Panc1 (cell line): ENCODE measurements at regions not wholly inside any gene's neighbourhood (a gene's known extent, or its start where the extent isn't known, plus 50 kb on each side); places are given as distances from the start of the nearest gene placed in this dataset.

Experiments
- ATAC-seq: fragments of 200-7000 bp; cut with Tn5 transposase; 2 replicates; pipeline ENCODE4 v1.9.1; 2020; ENCODE audit warnings: mild to moderate bottlenecking, moderate library complexity
- BruUV-seq: library from RNA; stranded (reverse); fragments of 400-500 nt; replicated peaks from 2 replicates; lab custom pipeline; 2021; lab: Mats Ljungman, UMichigan
- CTCF ChIA-PET: fragments of 300-600 bp; sonication (Branson Sonifier 250); formaldehyde crosslinking; loops from one replicate; lab custom pipeline; 2022; ENCODE audit warnings: antibody characterized with exemption; lab: Charles Lee
- POLR2A ChIA-PET: fragments of 300-600 bp; sonication (Branson Sonifier 250); formaldehyde crosslinking; loops from one replicate; lab custom pipeline; 2022; ENCODE audit warnings: antibody characterized with exemption; lab: Charles Lee
- DNase-seq: peaks from one replicate; pipeline ENCODE4 v3.0.0-alpha.2; 2010; ENCODE audit warnings: low read depth, low spot score
- H3K27ac ChIP-seq: 2 replicates; pipeline ENCODE4 v1.5.1; 2011; ENCODE audit warnings: mild to moderate bottlenecking, low read length, inconsistent platforms
- H3K27me3 ChIP-seq: fragments of 200-500 bp; sonication (Bioruptor generic); 2 replicates; pipeline ENCODE4 v1.6.0; 2014; ENCODE audit warnings: low read length, inconsistent platforms; ENCODE audit not compliant: control insufficient read depth, insufficient read depth
- H3K36me3 ChIP-seq: fragments of 200-500 bp; sonication (Bioruptor generic); 2 replicates; pipeline ENCODE4 v1.5.1; 2014; ENCODE audit warnings: inconsistent platforms, mild to moderate bottlenecking, low read length, moderate library complexity; ENCODE audit not compliant: control insufficient read depth, insufficient read depth
- H3K4me1 ChIP-seq: 2 replicates; pipeline ENCODE4 v1.5.1; 2011; ENCODE audit warnings: inconsistent platforms, mild to moderate bottlenecking, low read length, moderate library complexity; ENCODE audit not compliant: control insufficient read depth, insufficient read depth
- H3K4me3 ChIP-seq, 2 experiments: 2 replicates each; pipeline ENCODE4 v1.5.1; 2011 to 2012; ENCODE audit warnings: low read depth in 2 of 2, low read length in 2 of 2, mild to moderate bottlenecking in 2 of 2, inconsistent platforms in 1 of 2, moderate library complexity in 1 of 2
- H3K9me3 ChIP-seq: fragments of 200-500 bp; sonication (Bioruptor generic); 2 replicates; pipeline ENCODE4 v1.5.1; 2014; ENCODE audit warnings: low read depth, mild to moderate bottlenecking, inconsistent platforms, low read length, moderate library complexity; ENCODE audit not compliant: control insufficient read depth, insufficient read depth
- CTCF ChIP-seq: fragments of 450-650 bp; IDR thresholded peaks from 2 replicates; pipeline ENCODE4 v1.5.1; 2017; ENCODE audit warnings: mild to moderate bottlenecking
- POLR2AphosphoS5 ChIP-seq: IDR thresholded peaks from 2 replicates; pipeline ENCODE4 v1.6.1; 2012; ENCODE audit warnings: mild to moderate bottlenecking, low read depth, low read length, moderate library complexity
- REST ChIP-seq, 2 experiments: IDR thresholded peaks; 2 replicates each; pipeline ENCODE4 v1.6.1; 2011 to 2012; ENCODE audit warnings: low read depth in 2 of 2, control low read depth in 1 of 2, low read length in 1 of 2, mild to moderate bottlenecking in 1 of 2, moderate library complexity in 1 of 2; ENCODE audit not compliant: insufficient read depth in 1 of 2
- SIN3A ChIP-seq: IDR thresholded peaks from 2 replicates; pipeline ENCODE4 v1.6.1; 2012; ENCODE audit warnings: low read depth, mild to moderate bottlenecking, low read length, moderate library complexity, borderline replicate concordance; ENCODE audit not compliant: insufficient read depth
- TCF7L2 ChIP-seq: IDR thresholded peaks from 2 replicates; pipeline ENCODE4 v1.6.1; 2011; ENCODE audit warnings: mild to moderate bottlenecking, low read depth, low read length, inconsistent platforms
- in situ Hi-C: cut with HindIII; loops from 2 replicates; pipeline ENCODE4 v1.10.0; 2016; ENCODE audit warnings: low sequenced_read_pairs, low pct_unique_long_range_greater_than_20kb
- intact Hi-C: fragments of 100-400 bp; cut with micrococcal nuclease; formaldehyde crosslinking; loops from one replicate; pipeline ENCODE4 v1.10.0; 2022; ENCODE audit not compliant: unreplicated experiment

GRCh38 chr5:107213025-107213424 is 457.7 kb downstream of the EFNA5 start:
- TF ChIP-seq SIN3A, result no peak
- no peak for TF ChIP-seq CTCF
- TF ChIP-seq TCF7L2, result no peak
- no peak for TF ChIP-seq POLR2AphosphoS5
- no peaks in the 10 kb centered on the region for H3K4me1 ChIP-seq
- H3K27me3 ChIP-seq, result no peaks in the 10 kb centered on the region
- in situ Hi-C loops, result no loop called here
- DNase-seq, result no peak
- no TSS peak for BruUV-seq
- intact Hi-C loops, result no loop called here
- ChIA-PET CTCF (no interaction called here), POLR2A (no interaction called here)
- H3K9me3 ChIP-seq, result no peaks in the 10 kb centered on the region
- H3K27ac ChIP-seq, result no peak overlapping the region
- no peak overlapping the region for H3K4me3 ChIP-seq
- H3K36me3 ChIP-seq, result no peaks in the 10 kb centered on the region
- ATAC-seq, result no peak

GRCh38 chr5:107211630-107212029 is 459.1 kb downstream of the EFNA5 start:
- no peaks in the 10 kb centered on the region for H3K27me3 ChIP-seq
- ATAC-seq, result no peak
- in situ Hi-C loops, result no loop called here
- intact Hi-C loops, result no loop called here
- H3K36me3 ChIP-seq, result no peaks in the 10 kb centered on the region
- DNase-seq, result no peak
- H3K27ac ChIP-seq, result no peak overlapping the region
- POLR2A ChIA-PET, result no interaction called here
- CTCF ChIA-PET, result no interaction called here
- no peaks in the 10 kb centered on the region for H3K9me3 ChIP-seq
- H3K4me3 ChIP-seq, result no peak overlapping the region
- TF ChIP-seq CTCF (no peak), SIN3A (no peak), POLR2AphosphoS5 (no peak), TCF7L2 (no peak), REST (IDR thresholded peaks at IDR 0.05; ENCODE audit: insufficient read depth in 1 of 2, low read depth in 2 of 2, low read length in 1 of 2) (no peak)
- no peaks in the 10 kb centered on the region for H3K4me1 ChIP-seq
- BruUV-seq, result no TSS peak
